Suppressor macrophage treated with lipopolysaccharide for 1 hour (primary cell): ENCODE measurements at regions not wholly inside any gene's neighbourhood (a gene's known extent, or its start where the extent isn't known, plus 50 kb on each side); places are given as distances from the start of the nearest gene placed in this dataset.

Source experiments
- DNase-seq, 3 donors: peaks; one replicate each; pipeline ENCODE4 v3.0.0-alpha.2; 2020 to 2022

DNA sequence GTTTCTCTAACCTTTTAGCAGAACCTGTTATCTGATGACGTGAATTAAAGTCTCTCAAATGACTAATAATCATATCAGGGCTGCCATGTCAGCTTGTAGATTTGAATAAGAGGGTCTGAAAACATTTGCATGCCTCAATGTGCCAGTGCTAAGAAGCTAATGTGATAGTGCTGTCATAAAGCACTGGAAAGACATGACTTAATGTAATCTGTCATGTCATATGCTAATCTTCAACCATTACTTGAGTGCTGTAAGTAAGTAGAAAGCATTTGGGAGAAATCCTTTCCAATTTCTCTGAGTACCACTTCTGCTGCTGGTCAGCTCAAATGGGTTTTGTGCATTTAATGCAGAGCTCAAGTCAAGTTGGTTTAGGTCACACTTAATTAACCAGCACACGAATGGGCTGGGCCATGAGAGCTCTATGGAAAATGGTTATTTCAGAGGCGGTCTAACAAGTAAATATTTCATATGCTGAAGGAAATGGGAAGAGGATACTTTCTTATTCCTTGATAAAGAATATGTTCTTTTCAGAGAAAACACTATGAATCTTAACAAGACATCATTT lies 609.2 kb downstream of the LMO4 start:
- no peak for DNase-seq

DNA sequence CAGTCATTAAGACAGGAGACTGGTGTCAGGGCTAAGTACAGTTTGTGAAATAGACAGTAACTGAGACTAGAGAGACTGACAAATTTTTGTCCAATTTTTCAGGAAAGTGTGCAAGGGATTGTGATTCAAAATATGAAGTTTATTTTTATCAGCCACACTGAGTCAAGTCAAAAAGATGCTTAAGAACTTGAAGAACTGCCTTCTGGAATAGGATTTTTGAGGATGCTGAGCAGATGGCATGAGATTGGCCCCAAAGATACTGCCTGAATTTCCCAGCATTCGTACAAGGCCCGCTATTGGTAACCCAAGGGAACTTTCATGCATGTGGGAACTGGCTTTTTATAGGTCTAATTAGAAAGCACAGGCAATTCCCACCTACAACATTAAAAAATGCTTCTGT lies 610.0 kb downstream of the LMO4 start:
- DNase-seq: no peak

DNA sequence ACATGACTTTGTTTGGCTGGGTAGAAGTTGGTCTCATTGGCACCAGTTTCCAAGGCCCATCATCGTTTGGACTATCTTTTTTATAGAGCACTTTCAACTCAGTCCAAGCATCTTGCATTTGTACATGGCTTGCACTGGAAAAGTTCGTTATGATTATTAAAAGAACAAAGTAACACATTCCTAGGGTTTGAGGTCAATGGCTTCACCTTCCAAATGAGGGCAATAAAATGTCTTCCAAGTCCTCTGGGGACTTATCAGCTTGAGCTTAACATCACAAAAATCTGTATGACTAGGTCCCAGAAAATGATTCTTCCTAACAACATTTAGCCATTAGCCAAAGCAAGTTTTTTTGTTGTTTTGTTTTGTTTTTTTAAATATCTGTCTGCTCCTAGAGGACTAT lies 610.8 kb downstream of the LMO4 start:
- DNase-seq: no peak

DNA sequence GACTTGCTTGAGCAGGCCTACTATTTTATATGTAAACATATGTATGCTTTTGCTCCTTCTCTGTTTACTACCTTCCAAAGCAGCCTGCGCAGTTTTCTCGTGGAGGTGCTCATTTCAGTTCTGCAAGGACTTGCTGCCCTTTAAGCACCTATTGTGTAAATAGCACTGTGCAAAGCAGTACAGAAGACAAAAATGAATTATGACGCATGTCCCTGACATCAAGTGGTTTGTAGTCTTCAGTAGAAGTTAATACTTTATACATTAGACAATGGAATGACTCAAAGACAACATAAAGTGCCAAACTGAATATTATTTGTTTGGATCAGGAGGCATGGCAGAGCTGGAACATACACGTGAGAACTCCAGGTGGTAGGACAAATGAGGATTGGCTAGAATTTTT lies 611.7 kb downstream of the LMO4 start:
- no peak for DNase-seq

DNA sequence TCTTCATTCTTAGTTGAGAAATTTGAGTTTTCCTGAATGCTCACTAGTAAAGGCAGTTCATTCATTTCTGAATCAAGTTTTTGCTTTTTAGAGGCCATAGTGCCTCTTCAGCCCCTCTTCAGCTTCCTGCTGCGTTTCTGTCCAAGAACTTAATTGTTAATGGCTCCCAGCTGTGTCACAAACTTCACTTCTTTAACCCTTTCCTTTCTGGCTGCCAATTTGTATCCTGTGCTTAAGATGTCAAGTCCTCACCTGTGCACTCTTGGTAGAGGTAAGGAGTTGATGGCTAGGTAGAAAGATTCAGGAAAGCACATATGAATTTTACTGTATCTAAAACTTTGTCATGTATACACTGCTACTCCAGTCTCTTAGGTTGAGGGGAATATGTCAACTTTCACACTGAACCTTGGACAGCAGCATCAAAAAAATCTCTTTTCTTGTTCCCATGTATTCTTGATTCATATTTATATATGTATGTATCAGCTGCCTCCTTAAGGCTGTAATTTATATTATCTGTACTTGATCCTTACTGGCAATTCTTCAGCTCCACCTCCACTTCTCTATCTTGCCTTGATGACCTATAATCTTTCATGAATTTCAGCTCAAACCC lies 612.8 kb downstream of the LMO4 start:
- DNase-seq: no peak

DNA sequence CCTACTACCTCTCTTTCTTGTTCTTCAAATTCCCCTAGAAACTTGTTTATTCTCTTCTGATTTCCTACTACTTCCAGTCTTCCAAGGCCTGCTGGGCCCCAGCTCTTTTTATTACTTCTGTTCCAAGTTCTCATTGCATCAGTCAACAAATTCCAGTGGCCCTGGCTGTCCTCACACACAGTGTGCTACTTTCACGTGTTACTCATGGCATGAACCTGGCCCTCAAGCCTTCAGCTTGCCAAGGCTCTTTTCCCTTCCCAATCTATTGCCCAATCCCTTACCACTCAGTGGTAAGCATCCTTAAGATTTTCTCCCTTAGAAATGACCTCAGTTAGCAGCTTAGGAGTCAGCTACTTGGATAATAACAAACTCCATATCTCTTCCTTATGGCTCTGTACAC lies 613.5 kb downstream of the LMO4 start:
- no peak for DNase-seq

DNA sequence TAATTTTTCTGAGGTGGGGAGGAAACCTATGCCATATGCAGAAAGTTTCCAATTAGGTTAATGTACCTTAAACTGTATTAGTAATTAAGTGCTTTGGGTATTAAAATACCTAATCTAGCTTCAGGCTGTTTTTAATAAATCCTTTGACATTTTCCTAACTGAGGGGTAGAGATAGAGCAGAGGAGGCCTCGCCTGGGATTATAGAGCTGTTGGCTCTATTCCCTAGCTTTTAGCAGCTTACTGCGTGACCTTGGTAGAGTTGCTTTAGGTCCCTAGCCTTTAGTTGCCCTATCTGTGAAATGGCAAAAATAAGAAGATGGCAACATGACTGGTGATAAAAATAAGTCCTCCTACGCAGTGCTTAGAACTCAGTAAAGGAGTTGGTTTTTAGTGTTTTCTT lies 621.0 kb downstream of the LMO4 start:
- no peak for DNase-seq

DNA sequence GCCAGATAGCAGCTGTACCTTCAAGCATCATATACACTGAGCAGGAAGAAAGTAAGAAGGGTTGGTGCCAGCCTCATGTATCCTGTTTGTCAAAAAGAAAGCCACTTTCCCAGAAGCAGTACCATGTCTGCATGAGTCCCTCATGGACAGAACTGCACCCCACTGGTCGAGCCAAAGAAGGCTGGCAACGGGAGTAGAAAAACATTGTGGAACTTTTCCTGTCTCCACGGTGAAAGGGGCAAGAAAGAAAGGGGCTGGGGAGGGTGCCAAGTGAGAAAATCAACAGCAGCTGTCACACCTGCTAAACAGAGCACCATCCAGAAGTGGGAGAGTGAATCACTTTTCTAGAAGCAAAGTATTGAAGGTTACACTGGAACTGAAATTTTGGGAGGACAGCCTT lies 621.7 kb downstream of the LMO4 start:
- no peak for DNase-seq

DNA sequence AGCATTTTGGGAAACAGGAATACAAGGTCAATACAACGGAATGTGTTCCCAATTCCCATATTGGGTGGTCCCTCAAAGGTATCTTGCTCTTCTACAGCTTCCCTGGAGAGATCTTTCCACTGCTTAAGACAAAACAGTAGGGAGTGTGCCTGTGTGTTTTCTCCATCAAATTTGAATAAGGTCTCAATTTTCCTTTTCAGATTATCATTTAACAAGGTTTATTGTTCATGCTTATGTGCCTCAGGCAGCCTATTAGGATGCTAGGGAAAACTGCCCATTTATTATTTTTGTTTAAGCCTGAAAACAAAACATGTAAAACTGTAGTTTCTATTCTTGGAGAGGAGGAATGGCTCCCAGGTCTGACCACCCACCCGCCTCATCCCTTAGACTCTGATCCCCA lies 622.7 kb downstream of the LMO4 start:
- no peak for DNase-seq

DNA sequence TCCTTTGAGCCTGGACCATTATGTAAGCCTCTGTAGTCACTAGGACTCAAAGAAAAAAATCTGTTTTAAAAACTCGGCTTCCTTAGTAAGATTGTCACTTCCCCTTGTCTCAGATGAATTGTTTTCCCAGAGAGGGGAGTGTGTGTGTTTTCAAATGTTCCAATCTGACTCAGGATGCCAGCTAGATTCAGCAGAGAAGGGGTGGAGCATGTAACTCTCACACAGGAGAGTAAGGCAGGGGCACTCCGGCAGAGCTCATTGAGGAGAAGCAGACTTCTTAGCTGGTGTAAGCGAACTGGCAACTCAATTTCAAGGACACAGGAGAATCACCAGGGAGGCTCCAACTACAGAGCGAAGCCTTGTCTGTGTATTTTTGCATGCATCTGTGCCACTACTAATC lies 623.2 kb downstream of the LMO4 start:
- DNase-seq: peak in 1 of 3 donors; percentile 7

DNA sequence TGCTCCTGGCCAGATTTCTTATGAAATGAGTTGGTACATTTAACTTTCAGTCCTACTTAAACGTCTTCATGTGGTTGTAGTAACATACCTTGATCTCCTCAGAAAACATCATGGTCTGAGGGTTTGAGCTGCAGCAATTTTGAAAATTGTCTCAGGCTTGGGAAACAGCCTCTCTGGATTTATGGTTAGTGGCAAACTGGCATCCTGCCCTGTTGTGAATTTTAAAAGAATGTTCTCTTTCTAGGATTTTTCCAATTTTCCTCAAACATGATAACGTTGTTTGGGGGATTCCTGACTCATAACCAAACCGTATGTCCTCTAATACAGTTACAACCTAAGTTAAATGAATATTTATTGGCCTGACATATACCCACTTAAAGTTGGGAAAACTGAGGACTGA lies 624.4 kb downstream of the LMO4 start:
- DNase-seq: no peak

DNA sequence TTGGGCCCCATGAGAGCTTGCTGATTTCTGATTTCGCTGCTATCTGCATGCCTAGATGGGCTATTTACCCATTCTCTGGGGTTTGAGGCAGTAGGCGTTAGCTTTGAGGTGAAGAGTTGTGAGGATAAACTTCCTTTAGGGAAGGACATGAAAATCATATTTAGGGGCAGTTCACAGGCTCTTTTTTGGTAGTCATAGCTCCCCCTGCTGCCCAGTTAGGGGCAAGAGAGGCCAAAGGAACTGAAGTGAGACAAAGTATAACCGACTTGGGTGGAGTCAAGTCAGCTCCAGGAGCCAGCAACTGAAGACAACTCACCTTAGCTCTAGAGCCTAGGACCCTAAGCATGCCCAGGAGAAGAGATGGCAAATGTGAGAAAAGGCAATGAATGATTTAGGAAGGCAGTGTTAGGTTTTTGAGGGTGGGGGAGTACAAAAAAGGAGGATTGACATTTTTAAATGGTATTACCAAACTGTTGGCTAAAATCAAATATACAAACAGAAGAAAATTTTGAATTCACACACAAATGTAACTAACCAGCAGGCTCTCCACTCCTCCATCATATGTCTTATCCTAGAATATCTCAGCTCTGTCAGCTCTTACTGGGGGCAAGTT lies 625.2 kb downstream of the LMO4 start:
- DNase-seq: peak; percentile 75 to 76 (median 75)

DNA sequence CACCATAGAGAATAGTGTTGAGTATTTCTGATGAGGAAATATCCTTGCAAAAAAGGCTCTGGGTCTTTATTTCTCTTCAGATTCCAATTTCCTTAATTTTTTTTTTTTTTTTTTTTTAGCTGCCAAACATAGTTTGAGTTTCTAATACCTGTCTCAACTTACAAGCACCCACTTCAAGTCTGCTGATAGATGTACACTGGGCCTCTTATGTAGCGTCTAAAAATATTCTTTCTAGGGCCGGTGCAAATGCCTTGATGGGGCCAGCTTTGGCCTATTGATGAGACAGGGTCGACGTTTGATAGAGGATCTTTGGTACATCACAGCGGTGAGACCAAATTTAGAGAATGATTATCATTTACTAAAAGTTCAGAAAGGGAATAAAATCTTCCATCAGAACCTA lies 626.4 kb downstream of the LMO4 start:
- DNase-seq: no peak

DNA sequence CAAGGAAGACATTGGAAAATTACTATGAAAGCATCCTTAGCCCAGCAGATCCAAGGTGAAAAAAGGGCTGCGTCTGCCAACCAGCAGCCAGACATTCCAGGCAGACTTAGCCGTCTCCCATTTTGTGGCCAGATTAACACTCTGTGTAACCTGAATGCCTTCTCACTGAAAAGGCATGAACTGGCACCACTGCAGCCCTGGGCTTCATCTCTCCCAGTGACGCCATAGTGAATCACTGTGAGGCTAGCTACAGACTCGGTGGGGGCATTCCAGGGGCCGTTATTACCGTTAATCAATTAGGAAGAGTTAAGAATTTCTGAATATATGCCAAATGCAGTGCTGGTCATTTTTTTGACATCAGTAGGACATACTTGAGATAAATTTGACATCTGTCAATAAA lies 627.4 kb downstream of the LMO4 start:
- no peak for DNase-seq

DNA sequence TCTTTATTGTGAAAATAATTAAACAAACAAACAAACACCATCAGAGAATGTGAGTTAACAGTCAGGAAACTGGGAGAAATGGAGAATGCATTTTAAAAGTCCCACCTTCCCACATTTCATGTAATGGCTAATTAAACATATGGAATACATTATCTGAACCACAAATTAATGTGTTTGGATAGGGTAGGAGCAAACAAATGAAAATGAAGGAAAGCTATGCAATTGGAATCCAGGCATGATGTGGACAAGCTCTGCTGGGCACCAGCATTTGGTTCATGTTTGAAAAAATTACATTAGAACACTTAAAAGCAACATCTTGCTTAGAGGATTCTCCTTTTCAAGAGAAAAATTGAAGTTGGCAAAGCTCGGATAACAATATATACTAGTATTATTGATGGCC lies 628.1 kb downstream of the LMO4 start:
- DNase-seq: no peak

DNA sequence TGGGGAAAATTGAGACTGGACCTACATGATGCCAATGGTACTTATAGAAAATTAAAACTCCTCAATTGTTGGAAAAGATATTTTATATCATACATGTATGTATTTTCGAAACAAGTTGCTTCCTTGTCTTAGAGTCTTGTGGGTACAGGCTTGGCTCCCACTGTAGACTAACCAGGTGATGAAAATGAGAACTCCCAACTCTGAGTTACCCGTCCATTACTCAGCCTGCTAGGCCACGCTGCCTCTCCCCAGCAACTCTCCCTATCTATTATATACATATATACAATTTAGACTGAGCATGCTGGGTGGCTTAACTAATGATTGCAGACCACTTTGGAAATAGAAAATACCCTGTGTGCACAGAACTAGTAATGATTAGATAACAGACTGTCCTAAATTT lies 628.7 kb downstream of the LMO4 start:
- DNase-seq: no peak

DNA sequence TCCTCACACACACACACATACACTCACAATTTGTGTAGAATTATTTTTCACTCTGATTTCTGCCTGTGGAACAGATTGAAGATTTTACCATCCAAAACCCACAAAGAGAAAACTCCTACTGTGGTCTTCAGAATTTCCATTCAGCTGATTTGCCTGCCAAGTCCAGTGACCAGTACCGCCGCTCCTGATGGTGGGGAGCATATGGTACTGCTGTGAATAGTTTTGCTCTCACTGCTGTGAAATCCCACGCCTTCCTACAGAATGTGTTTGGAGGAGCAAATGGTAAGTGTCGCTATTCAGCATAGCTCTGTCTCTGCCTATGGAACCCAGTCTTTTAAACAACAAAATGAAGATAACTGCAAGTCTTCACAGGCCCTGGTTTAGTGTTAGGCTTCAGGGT lies 629.5 kb downstream of the LMO4 start:
- DNase-seq: no peak

DNA sequence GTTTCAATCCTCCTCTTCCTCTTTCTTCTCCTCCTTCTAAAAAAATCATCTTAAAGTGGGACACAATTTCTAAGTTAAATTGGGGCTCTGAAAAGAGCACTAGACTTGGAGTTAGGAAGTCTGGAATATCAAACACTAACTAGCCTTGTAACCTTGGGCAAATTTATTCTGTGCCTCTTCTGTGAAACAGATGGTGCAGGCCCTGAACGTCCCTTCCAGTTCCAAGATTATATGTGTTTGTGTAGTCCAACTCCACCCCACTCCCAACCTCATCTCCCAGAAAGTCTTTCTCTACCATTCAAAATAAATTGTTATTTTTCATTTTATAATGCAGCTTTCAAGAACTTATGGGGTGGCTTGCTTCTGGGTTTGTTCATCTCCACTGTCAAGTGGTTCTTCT lies 630.0 kb downstream of the LMO4 start:
- no peak for DNase-seq

DNA sequence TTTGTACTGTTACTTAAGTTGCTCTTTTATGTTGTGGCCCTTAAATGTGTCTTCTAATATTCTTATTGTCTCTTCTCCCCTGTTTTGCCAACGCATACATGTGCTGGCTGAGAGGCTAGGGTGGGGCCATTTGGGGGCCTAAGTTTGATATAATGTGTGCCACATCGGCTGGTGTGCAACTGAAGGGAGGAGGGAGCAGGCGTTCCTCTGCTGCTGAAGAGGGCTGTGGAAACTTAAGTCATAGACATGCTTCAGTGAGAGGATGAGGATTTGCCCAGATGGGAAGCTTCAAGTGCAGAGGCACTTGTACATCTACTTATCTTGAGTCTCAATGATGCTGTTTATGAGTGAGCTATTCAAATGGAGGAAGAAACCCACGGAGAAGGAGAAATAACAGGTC lies 630.6 kb downstream of the LMO4 start:
- DNase-seq: no peak

DNA sequence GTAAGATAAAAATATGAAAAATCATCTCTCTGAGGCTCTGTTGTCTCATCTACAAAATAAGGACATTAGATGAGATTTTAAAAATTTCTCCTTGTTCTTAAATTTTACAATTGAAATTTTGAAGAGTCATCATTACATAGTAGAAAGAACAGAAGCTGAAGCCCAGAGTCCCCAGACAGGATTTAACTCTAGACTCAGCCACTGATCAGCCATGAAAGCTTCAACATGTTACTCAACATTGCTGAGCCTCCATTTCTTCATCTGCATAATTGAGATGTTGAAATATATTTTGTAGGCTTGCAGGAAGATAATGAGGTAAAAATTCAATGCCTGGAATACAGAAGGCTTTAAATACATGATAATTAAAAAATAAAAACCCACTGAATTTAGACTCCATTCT lies 633.3 kb downstream of the LMO4 start:
- DNase-seq: no peak

DNA sequence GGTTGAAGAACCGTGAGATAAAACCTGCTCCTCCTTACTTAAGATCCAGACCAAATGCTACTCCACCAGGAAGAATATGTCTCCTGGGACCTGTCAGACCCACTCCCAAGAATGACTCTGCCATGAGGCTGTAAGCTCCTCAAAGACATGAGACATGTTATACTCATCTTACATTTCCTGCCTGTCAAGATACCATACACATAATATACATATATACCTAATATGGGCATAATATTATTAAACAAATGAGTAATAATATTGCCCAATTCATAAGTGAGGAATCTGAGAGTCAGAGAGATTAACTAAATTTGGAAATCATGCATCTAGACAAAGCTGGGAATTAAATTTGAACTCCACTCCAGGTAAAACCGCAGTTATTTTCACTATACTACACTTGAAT lies 634.9 kb downstream of the LMO4 start:
- DNase-seq: no peak

DNA sequence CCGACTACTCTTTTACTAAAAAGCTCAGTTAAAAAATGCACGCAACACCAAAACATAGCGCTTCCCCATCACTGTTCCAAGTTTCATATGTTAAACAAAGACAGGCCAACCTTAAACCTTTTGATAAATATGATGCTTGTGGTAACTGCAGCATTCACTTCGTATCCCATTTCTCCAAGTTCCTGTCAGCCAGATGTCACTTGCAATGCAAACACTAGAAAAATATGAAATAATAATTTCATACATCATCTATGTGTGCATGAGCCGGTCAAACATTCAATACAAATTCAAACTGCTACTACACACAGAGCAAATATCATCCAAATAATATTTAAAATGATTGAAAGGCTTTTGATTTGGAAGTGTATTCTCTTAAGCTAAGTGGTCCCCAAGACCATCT lies 636.5 kb downstream of the LMO4 start:
- DNase-seq: no peak

DNA sequence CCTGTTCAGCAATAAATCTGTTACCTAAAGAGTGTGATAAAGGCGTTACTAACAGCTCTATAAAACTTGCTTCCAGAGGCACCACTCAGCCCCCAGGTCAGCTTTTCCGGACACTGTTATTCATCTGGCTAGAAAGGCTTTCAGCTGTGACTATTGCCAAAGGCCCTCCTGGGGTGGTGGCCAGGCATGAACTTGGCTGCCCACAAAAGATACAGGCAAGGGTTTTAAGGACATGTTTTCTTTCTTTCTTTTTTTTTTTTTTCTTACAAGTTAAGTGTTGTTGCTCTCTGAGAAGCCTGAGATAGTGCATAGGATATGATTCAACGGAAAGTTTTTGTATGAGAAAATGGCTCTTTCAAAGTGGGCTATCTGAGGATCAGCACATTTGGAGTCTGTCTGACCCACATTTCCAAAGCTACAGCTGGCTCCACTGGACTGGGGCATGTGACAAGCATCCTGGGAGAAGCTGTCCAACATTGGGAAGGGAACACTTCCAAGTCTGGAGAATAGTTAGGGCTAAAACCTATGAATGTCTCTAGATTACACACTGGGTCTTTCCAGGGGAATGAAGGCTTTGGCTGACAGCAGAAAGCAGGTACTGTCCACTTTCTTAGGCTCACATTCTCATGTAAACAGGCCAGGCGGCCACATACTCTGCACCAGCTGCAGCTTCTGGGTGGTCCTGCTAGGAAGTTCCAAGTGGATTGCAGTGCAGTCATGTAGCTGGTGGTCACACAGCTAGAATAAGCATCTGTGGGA lies 639.7 kb downstream of the LMO4 start:
- no peak for DNase-seq

DNA sequence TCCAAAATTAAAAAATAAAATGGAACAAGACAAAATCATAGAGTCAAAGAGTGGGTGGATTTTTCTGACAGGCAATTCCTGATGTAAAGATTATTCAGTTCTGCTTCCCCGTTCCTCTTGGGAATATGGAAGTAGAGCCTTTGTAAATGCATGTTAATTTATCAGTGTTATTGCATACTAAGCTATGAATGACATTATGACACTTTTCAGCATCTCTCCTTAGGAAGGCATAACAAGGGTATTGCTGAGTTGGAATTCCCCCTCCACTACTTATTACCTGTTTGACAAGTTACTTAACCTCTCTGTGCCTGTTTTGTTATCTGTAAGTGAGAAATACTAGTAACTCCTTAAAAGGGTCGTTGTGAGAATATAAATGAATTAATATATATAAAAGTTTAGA lies 640.4 kb downstream of the LMO4 start:
- no peak for DNase-seq
